Activated T-helper 17 cell treated with anti-CD3 and anti-CD28 coated beads, Interleukin-2, amount 50 U/mL, for 72 hours (primary cell): ENCODE measurements at regions not wholly inside any gene's neighbourhood (a gene's known extent, or its start where the extent isn't known, plus 50 kb on each side); places are given as distances from the start of the nearest gene placed in this dataset.
"Not testable (repeated sequence)": the region's sequence is repeated elsewhere in the genome, so short reads cannot be mapped to it uniquely, and the experiment has no call there.

Experiments used
- ATAC-seq: fragments of 150-1000 bp; cut with Tn5 transposase; replicated peaks from 2 replicates; pipeline ENCODE4 v1.10.0; 2021; ENCODE audit warnings: mild to moderate bottlenecking, moderate library complexity
- H3K27ac Mint-ChIP-seq: one replicate; pipeline ENCODE4 v1.8.0; 2022; ENCODE audit warnings: mixed read lengths
- H3K27me3 Mint-ChIP-seq: one replicate; pipeline ENCODE4 v1.8.0; 2022; ENCODE audit warnings: mixed read lengths
- H3K36me3 Mint-ChIP-seq: one replicate; pipeline ENCODE4 v1.8.0; 2022; ENCODE audit warnings: low read depth, mild to moderate bottlenecking, mixed read lengths
- H3K4me1 Mint-ChIP-seq: one replicate; pipeline ENCODE4 v1.8.0; 2022; ENCODE audit warnings: mixed read lengths
- H3K4me3 Mint-ChIP-seq: one replicate; pipeline ENCODE4 v1.8.0; 2022; ENCODE audit warnings: mild to moderate bottlenecking, mixed read lengths
- H3K9me3 Mint-ChIP-seq: one replicate; pipeline ENCODE4 v1.8.0; 2022; ENCODE audit warnings: mixed read lengths

- H3K4me1 Mint-ChIP-seq, H3K27ac Mint-ChIP-seq, H3K36me3 Mint-ChIP-seq, H3K9me3 Mint-ChIP-seq, ATAC-seq, H3K4me3 Mint-ChIP-seq: not testable (repeated sequence)
- peaks cover 26% of the 10 kb centered on the region for H3K27me3 Mint-ChIP-seq
Observed at GRCh38 chr1:147103416-147104155, 68.7 kb downstream of the PRKAB2 start.

GRCh38 chr1:147099192-147099591 lies 73.1 kb downstream of the PRKAB2 start:
- H3K4me3 Mint-ChIP-seq = no peak overlapping the region
- no peaks in the 10 kb centered on the region for H3K9me3 Mint-ChIP-seq
- H3K27ac Mint-ChIP-seq = no peak overlapping the region
- no peak for ATAC-seq
- no peaks in the 10 kb centered on the region for H3K4me1 Mint-ChIP-seq
- H3K27me3 Mint-ChIP-seq = peaks cover 19% of the 10 kb centered on the region
- no peaks in the 10 kb centered on the region for H3K36me3 Mint-ChIP-seq

- not testable (repeated sequence) for H3K36me3 Mint-ChIP-seq, H3K27ac Mint-ChIP-seq, ATAC-seq, H3K4me3 Mint-ChIP-seq, H3K9me3 Mint-ChIP-seq, H3K4me1 Mint-ChIP-seq
- peaks cover 19% of the 10 kb centered on the region for H3K27me3 Mint-ChIP-seq
Observed at GRCh38 chr1:147098338-147098973, 73.8 kb downstream of the PRKAB2 start.

GRCh38 chr1:147095691-147096090 lies 76.6 kb downstream of the PRKAB2 start:
- H3K4me1 Mint-ChIP-seq = no peaks in the 10 kb centered on the region
- no peak for ATAC-seq
- no peaks in the 10 kb centered on the region for H3K9me3 Mint-ChIP-seq
- H3K36me3 Mint-ChIP-seq = no peaks in the 10 kb centered on the region
- no peak overlapping the region for H3K4me3 Mint-ChIP-seq
- H3K27ac Mint-ChIP-seq = no peak overlapping the region
- H3K27me3 Mint-ChIP-seq = peaks cover 23% of the 10 kb centered on the region

- peaks cover 16% of the 10 kb centered on the region for H3K27me3 Mint-ChIP-seq
- H3K4me3 Mint-ChIP-seq = no peak overlapping the region
- ATAC-seq = no peak
- no peaks in the 10 kb centered on the region for H3K9me3 Mint-ChIP-seq
- no peak overlapping the region for H3K27ac Mint-ChIP-seq
- no peaks in the 10 kb centered on the region for H3K36me3 Mint-ChIP-seq
- H3K4me1 Mint-ChIP-seq = no peaks in the 10 kb centered on the region
Observed at GRCh38 chr1:147091801-147092200, 80.5 kb downstream of the PRKAB2 start.

- H3K36me3 Mint-ChIP-seq = peaks cover 8% of the 10 kb centered on the region
- peaks cover 5% of the 10 kb centered on the region for H3K4me1 Mint-ChIP-seq
- H3K27me3 Mint-ChIP-seq = peaks cover 16% of the 10 kb centered on the region
- no peaks in the 10 kb centered on the region for H3K9me3 Mint-ChIP-seq
- H3K27ac Mint-ChIP-seq = no peak overlapping the region
- ATAC-seq = no peak
- no peak overlapping the region for H3K4me3 Mint-ChIP-seq
Observed at GRCh38 chr1:147089457-147089856, 82.8 kb downstream of the PRKAB2 start.

GRCh38 chr1:147086129-147086528 lies 86.1 kb downstream of the PRKAB2 start:
- H3K4me1 Mint-ChIP-seq = peaks cover 10% of the 10 kb centered on the region
- H3K27ac Mint-ChIP-seq = no peak overlapping the region
- no peak for ATAC-seq
- peak overlapping the region; percentile 88 for H3K4me3 Mint-ChIP-seq
- peaks cover 13% of the 10 kb centered on the region for H3K36me3 Mint-ChIP-seq
- H3K27me3 Mint-ChIP-seq = peaks cover 32% of the 10 kb centered on the region
- H3K9me3 Mint-ChIP-seq = no peaks in the 10 kb centered on the region

- Mint-ChIP-seq H3K9me3 (no peaks in the 10 kb centered on the region), H3K27ac (peak overlapping the region; percentile 100), H3K4me1 (peaks cover 19% of the 10 kb centered on the region), H3K27me3 (peaks cover 42% of the 10 kb centered on the region), H3K36me3 (peaks cover 13% of the 10 kb centered on the region), H3K4me3 (peak overlapping the region; percentile 88)
- peak; percentile 90 for ATAC-seq
Observed at GRCh38 chr1:147084273-147085096, 87.8 kb downstream of the PRKAB2 start.

- peaks cover 21% of the 10 kb centered on the region for H3K4me1 Mint-ChIP-seq
- peak overlapping the region; percentile 100 for H3K27ac Mint-ChIP-seq
- peak overlapping the region; percentile 88 for H3K4me3 Mint-ChIP-seq
- H3K9me3 Mint-ChIP-seq = no peaks in the 10 kb centered on the region
- ATAC-seq = no peak
- peaks cover 13% of the 10 kb centered on the region for H3K36me3 Mint-ChIP-seq
- H3K27me3 Mint-ChIP-seq = peaks cover 46% of the 10 kb centered on the region
Observed at GRCh38 chr1:147083919-147084272, 88.4 kb downstream of the PRKAB2 start.

- Mint-ChIP-seq H3K36me3 (peaks cover 13% of the 10 kb centered on the region), H3K9me3 (no peaks in the 10 kb centered on the region), H3K4me3 (peak overlapping the region; percentile 52), H3K27me3 (peaks cover 69% of the 10 kb centered on the region), H3K27ac (no peak overlapping the region), H3K4me1 (peaks cover 29% of the 10 kb centered on the region)
- ATAC-seq = no peak
Observed at GRCh38 chr1:147080671-147081394, 91.4 kb downstream of the PRKAB2 start.

GRCh38 chr1:147080006-147080661 lies 92.1 kb downstream of the PRKAB2 start:
- H3K4me1 Mint-ChIP-seq = peaks cover 29% of the 10 kb centered on the region
- H3K27me3 Mint-ChIP-seq = peaks cover 76% of the 10 kb centered on the region
- H3K36me3 Mint-ChIP-seq = peaks cover 12% of the 10 kb centered on the region
- H3K27ac Mint-ChIP-seq = no peak overlapping the region
- no peaks in the 10 kb centered on the region for H3K9me3 Mint-ChIP-seq
- ATAC-seq = no peak
- peak overlapping the region; percentile 52 for H3K4me3 Mint-ChIP-seq

GRCh38 chr1:147079400-147080005 lies 92.8 kb downstream of the PRKAB2 start:
- Mint-ChIP-seq H3K27ac (no peak overlapping the region), H3K4me1 (peaks cover 25% of the 10 kb centered on the region), H3K4me3 (peak overlapping the region; percentile 52), H3K36me3 (peaks cover 5% of the 10 kb centered on the region), H3K27me3 (peaks cover 82% of the 10 kb centered on the region), H3K9me3 (no peaks in the 10 kb centered on the region)
- no peak for ATAC-seq

- H3K9me3 Mint-ChIP-seq = peaks cover 2% of the 10 kb centered on the region
- no peak for ATAC-seq
- no peaks in the 10 kb centered on the region for H3K36me3 Mint-ChIP-seq
- peaks cover 29% of the 10 kb centered on the region for H3K4me1 Mint-ChIP-seq
- H3K27me3 Mint-ChIP-seq = peaks cover 87% of the 10 kb centered on the region
- no peak overlapping the region for H3K27ac Mint-ChIP-seq
- peak overlapping the region; percentile 52 for H3K4me3 Mint-ChIP-seq
Observed at GRCh38 chr1:147078606-147079399, 93.5 kb downstream of the PRKAB2 start.
